GM06990 (cell line): ENCODE measurements at regions not wholly inside any gene's neighbourhood (a gene's known extent, or its start where the extent isn't known, plus 50 kb on each side); places are given as distances from the start of the nearest gene placed in this dataset.

ENCODE experiments used
- DNase-seq: peaks from one replicate; pipeline ENCODE4 v3.0.0-alpha.2; 2011; ENCODE audit not compliant: insufficient read length; ENCODE audit errors: extremely low read depth
- H3K27me3 ChIP-seq: replicated peaks from 2 replicates; pipeline ENCODE4 v1.6.0; 2011; ENCODE audit warnings: low read length; ENCODE audit not compliant: control insufficient read depth, insufficient read depth
- H3K36me3 ChIP-seq: 2 replicates; pipeline ENCODE4 v1.5.1; 2011; ENCODE audit warnings: low read length; ENCODE audit not compliant: control insufficient read depth, insufficient read depth
- H3K4me3 ChIP-seq: replicated peaks from 2 replicates; pipeline ENCODE4 v1.5.1; 2011; ENCODE audit warnings: low read depth, mild to moderate bottlenecking, control low read depth, low read length
- CTCF ChIP-seq: IDR thresholded peaks from 2 replicates; pipeline ENCODE4 v1.5.1; 2011; ENCODE audit warnings: low read length, control low read depth, mild to moderate bottlenecking, inconsistent platforms; ENCODE audit not compliant: insufficient read depth, poor library complexity, severe bottlenecking

GRCh38 chr7:47100148-47100816, 481.6 kb downstream of the TNS3 start:
- DNase-seq = no peak
- TF ChIP-seq CTCF = no peak
- no peak overlapping the region for H3K4me3 ChIP-seq

GRCh38 chr7:47097431-47097830, 484.5 kb downstream of the TNS3 start:
- no peak for DNase-seq
- Histone ChIP-seq H3K36me3 (no peaks in the 10 kb centered on the region), H3K27me3 (no peaks in the 10 kb centered on the region), H3K4me3 (no peak overlapping the region)
- no peak for TF ChIP-seq CTCF

More at GRCh38 chr7:47100148-47100816, 481.6 kb downstream of the TNS3 start:
- no peaks in the 10 kb centered on the region for H3K27me3 ChIP-seq
- H3K36me3 ChIP-seq = no peaks in the 10 kb centered on the region

GRCh38 chr7:47095946-47096345, 486.0 kb downstream of the TNS3 start:
- no peak for DNase-seq
- Histone ChIP-seq H3K4me3 (no peak overlapping the region), H3K36me3 (no peaks in the 10 kb centered on the region), H3K27me3 (no peaks in the 10 kb centered on the region)
- TF ChIP-seq CTCF = no peak

- H3K36me3 ChIP-seq = no peaks in the 10 kb centered on the region
- no peak overlapping the region for H3K4me3 ChIP-seq
- TF ChIP-seq CTCF = no peak
- no peak for DNase-seq
- H3K27me3 ChIP-seq = no peaks in the 10 kb centered on the region
These were observed 487.4 kb downstream of the TNS3 start for GRCh38 chr7:47094462-47094861.

- Histone ChIP-seq H3K4me3 (no peak overlapping the region), H3K27me3 (no peaks in the 10 kb centered on the region; the same call in 1 of the 2 replicates), H3K36me3 (no peaks in the 10 kb centered on the region)
- TF ChIP-seq CTCF = no peak
- no peak for DNase-seq
These were observed 488.3 kb downstream of the TNS3 start for GRCh38 chr7:47093320-47094234.
